ENCODE measurements at regions not wholly inside any gene's neighbourhood (a gene's known extent, or its start where the extent isn't known, plus 50 kb on each side); places are given as distances from the start of the nearest gene placed in this dataset.

GRCh38 chr15:29398907-29399306, 129.3 kb upstream of the NSMCE3 start:
- TF ChIP-seq CTCF (IDR thresholded peaks at IDR 0.05): no peak
- no peak for TF ChIP-seq POLR2A (IDR thresholded peaks at IDR 0.05)
